Mesenchymal stem cell (in vitro differentiated cells and primary cell): ENCODE measurements at regions not wholly inside any gene's neighbourhood (a gene's known extent, or its start where the extent isn't known, plus 50 kb on each side); places are given as distances from the start of the nearest gene placed in this dataset.

Source experiments
- DNase-seq: peaks from one replicate; pipeline ENCODE4 v3.0.0-alpha.2; 2013
- H2AFZ ChIP-seq: one replicate; pipeline ENCODE4 v1.6.1; 2013; ENCODE audit warnings: low read depth, mild to moderate bottlenecking, control low read depth, inconsistent platforms, low read length, moderate library complexity
- H2AK5ac ChIP-seq: 2 replicates; pipeline ENCODE4 v1.6.1; 2013; ENCODE audit warnings: low read length, moderate library complexity, mild to moderate bottlenecking, inconsistent platforms; ENCODE audit not compliant: severe bottlenecking
- H2BK120ac ChIP-seq: one replicate; pipeline ENCODE4 v1.6.1; 2013; ENCODE audit warnings: low read depth, mild to moderate bottlenecking, inconsistent platforms, low read length, moderate library complexity
- H2BK12ac ChIP-seq, 2 experiments: one replicate each; pipeline ENCODE4 v1.6.1; 2013; ENCODE audit warnings: inconsistent platforms in 2 of 2, low read length in 2 of 2, mild to moderate bottlenecking in 2 of 2, moderate library complexity in 2 of 2, control low read depth in 1 of 2
- H2BK15ac ChIP-seq: one replicate; pipeline ENCODE4 v1.6.1; 2013; ENCODE audit warnings: mild to moderate bottlenecking, low read depth, inconsistent platforms; ENCODE audit not compliant: poor library complexity, severe bottlenecking
- H2BK5ac ChIP-seq: 2 replicates; pipeline ENCODE4 v1.6.1; 2013; ENCODE audit warnings: low read depth, mild to moderate bottlenecking, low read length, control low read depth, inconsistent platforms; ENCODE audit not compliant: poor library complexity, severe bottlenecking
- H3K14ac ChIP-seq, 2 experiments: one replicate each; pipeline ENCODE4 v1.6.1; 2013; ENCODE audit warnings: inconsistent platforms in 2 of 2, low read length in 2 of 2, control low read depth in 1 of 2, mild to moderate bottlenecking in 1 of 2, moderate library complexity in 1 of 2
- H3K18ac ChIP-seq, 2 experiments: one replicate each; pipeline ENCODE4 v1.6.1; 2013; ENCODE audit warnings: inconsistent platforms in 2 of 2, low read length in 2 of 2, control low read depth in 1 of 2, low read depth in 1 of 2, mild to moderate bottlenecking in 1 of 2
- H3K23ac ChIP-seq, 2 experiments: one replicate each; pipeline ENCODE4 v1.6.1; 2013; ENCODE audit warnings: inconsistent platforms in 2 of 2, low read length in 2 of 2, mild to moderate bottlenecking in 2 of 2, moderate library complexity in 2 of 2, control low read depth in 1 of 2
- H3K27ac ChIP-seq: 2 replicates; pipeline ENCODE4 v1.5.1; 2013; ENCODE audit warnings: mild to moderate bottlenecking, moderate library complexity, low read length, control low read depth, inconsistent platforms; ENCODE audit not compliant: poor library complexity, severe bottlenecking
- H3K27me3 ChIP-seq, 2 experiments: 2 replicates each; pipeline versions ENCODE4 v1.6.1 to v1.7.0; 2013; ENCODE audit warnings: low read length in 2 of 2, mild to moderate bottlenecking in 2 of 2, moderate library complexity in 2 of 2, control low read depth in 1 of 2, inconsistent platforms in 1 of 2; ENCODE audit not compliant: control insufficient read depth in 1 of 2, insufficient read depth in 1 of 2
- H3K36me3 ChIP-seq, 2 experiments: 2 replicates each; pipeline versions ENCODE4 v1.6.1 to v1.7.0; 2013; ENCODE audit warnings: low read length in 2 of 2, control low read depth in 1 of 2, inconsistent platforms in 1 of 2, low read depth in 1 of 2, mild to moderate bottlenecking in 1 of 2; ENCODE audit not compliant: insufficient read depth in 2 of 2, control insufficient read depth in 1 of 2
- H3K4ac ChIP-seq, 2 experiments: one replicate each; pipeline ENCODE4 v1.6.1; 2013; ENCODE audit warnings: inconsistent platforms in 2 of 2, low read length in 2 of 2, mild to moderate bottlenecking in 2 of 2, moderate library complexity in 2 of 2, control low read depth in 1 of 2, low read depth in 1 of 2
- H3K4me1 ChIP-seq: 2 replicates; pipeline ENCODE4 v1.6.1; 2013; ENCODE audit warnings: low read depth, low read length, control low read depth; ENCODE audit not compliant: control insufficient read depth, insufficient read depth
- H3K4me2 ChIP-seq: 2 replicates; pipeline ENCODE4 v1.6.1; 2013; ENCODE audit warnings: low read length, mild to moderate bottlenecking, inconsistent platforms; ENCODE audit not compliant: poor library complexity, severe bottlenecking
- H3K4me3 ChIP-seq, 2 experiments: 2 replicates each; pipeline versions ENCODE4 v1.5.1 to v1.7.0; 2013; ENCODE audit warnings: low read length in 2 of 2, mild to moderate bottlenecking in 2 of 2, control low read depth in 1 of 2, low read depth in 1 of 2; ENCODE audit not compliant: insufficient read depth in 1 of 2
- H3K79me1 ChIP-seq: replicated peaks from 2 replicates; pipeline ENCODE4 v1.6.1; 2013; ENCODE audit warnings: mild to moderate bottlenecking, control low read depth, low read length, inconsistent platforms; ENCODE audit not compliant: poor library complexity, severe bottlenecking
- H3K9ac ChIP-seq: 2 replicates; pipeline ENCODE4 v1.7.0; 2013; ENCODE audit warnings: mild to moderate bottlenecking, low read length, moderate library complexity
- H3K9me3 ChIP-seq: 2 replicates; pipeline ENCODE4 v1.7.0; 2013; ENCODE audit warnings: mild to moderate bottlenecking, low read length; ENCODE audit not compliant: control insufficient read depth
- H4K8ac ChIP-seq: one replicate; pipeline ENCODE4 v1.6.1; 2013; ENCODE audit warnings: inconsistent platforms, mild to moderate bottlenecking, low read length, moderate library complexity
- H4K91ac ChIP-seq: one replicate; pipeline ENCODE4 v1.6.1; 2013; ENCODE audit warnings: mild to moderate bottlenecking, low read length, inconsistent platforms
- WGBS: methylation state at CpG from one replicate; pipeline ENCODE4 v1.1.7; 2013; ENCODE audit warnings: mixed read lengths; 5-methylcytosine and 5-hydroxymethylcytosine counted together

DNA sequence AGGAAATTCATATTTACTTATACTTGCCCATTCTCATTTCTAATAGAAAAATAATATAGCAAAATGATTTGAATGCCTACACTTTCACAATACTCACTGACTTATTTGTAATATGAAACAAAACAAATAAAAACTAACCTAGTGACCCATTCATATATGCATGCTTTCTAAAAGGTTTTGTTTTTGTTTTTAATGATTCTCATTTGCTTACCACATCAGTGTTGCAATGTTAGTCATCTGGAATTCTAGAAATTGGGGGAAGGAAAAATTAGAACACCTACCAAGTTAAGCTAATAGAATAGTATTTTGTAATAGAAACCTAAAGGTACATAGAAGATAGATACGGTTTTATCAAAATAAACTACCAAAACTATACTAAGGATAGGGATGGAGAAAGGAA lies 214.1 kb upstream of the CNTN6 start:
- Histone ChIP-seq H3K4ac (no peak overlapping the region), H3K9ac (no peak overlapping the region), H3K27ac (no peak overlapping the region), H2BK5ac (no peak overlapping the region), H3K4me3 (no peak overlapping the region), H4K91ac (no peak overlapping the region), H2BK15ac (no peak overlapping the region), H3K23ac (no peak overlapping the region), H3K27me3 (no peaks in the 10 kb centered on the region), H2BK12ac (no peak overlapping the region), H2AK5ac (no peak overlapping the region), H3K36me3 (no peaks in the 10 kb centered on the region), H2AFZ (no peak overlapping the region), H3K4me2 (no peak overlapping the region), H4K8ac (no peak overlapping the region), H3K9me3 (peaks cover 2% of the 10 kb centered on the region), H3K4me1 (no peaks in the 10 kb centered on the region), H3K18ac (no peak overlapping the region), H3K79me1 (no peaks in the 10 kb centered on the region), H2BK120ac (no peak overlapping the region), H3K14ac (no peak overlapping the region)
- WGBS, result no CpG with 5 or more reads among the region's 1 CpG
- no peak for DNase-seq

DNA sequence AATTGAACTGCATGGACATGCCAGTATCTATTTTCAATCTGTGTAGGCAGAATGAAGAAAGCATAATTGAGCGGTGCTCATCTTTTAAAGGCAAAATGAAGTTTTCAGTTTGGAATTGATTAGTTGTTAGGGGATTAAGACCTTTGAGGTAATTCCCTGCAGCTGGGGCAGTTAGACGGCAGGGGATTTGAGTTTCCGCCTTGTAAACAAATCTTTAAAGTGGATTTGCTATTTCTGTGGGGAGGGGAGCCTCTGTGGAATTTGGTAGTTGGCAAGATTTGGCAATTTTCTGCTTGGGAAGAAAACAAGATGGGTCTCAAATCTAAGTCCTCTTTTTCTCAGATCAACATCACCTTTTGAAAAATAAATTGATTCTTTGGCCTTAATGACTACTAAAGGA lies 212.5 kb upstream of the CNTN6 start:
- no peak overlapping the region for H3K27ac ChIP-seq

DNA sequence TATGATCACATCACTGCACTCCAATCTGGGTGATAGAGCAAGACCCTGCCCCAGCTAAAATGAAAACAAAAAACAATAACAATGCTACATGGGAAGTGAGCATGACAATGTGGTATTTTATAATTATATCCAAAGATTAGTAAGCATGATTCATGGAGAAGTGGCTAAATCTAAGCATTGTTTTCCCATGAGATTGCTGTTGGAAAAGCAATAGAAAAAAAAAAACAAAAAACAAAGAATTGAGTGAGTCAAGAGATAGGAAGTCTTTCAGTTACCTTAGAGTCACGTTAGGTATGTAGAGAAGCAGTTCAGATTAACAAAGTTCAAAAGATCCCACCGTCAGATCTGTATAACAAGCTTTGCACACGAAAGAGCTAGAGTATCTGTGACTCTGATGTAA lies 210.3 kb upstream of the CNTN6 start:
- Histone ChIP-seq H2BK5ac (no peak overlapping the region), H4K91ac (no peak overlapping the region), H3K27ac (no peak overlapping the region), H2BK15ac (no peak overlapping the region), H3K4me2 (no peak overlapping the region), H3K4me3 (no peak overlapping the region), H2AK5ac (no peak overlapping the region), H2BK12ac (no peak overlapping the region), H2AFZ (no peak overlapping the region), H3K9me3 (peaks cover 2% of the 10 kb centered on the region), H4K8ac (no peak overlapping the region), H2BK120ac (no peak overlapping the region), H3K27me3 (no peaks in the 10 kb centered on the region), H3K9ac (no peak overlapping the region), H3K79me1 (no peaks in the 10 kb centered on the region), H3K23ac (no peak overlapping the region), H3K4ac (no peak overlapping the region), H3K36me3 (no peaks in the 10 kb centered on the region), H3K18ac (no peak overlapping the region), H3K14ac (no peak overlapping the region), H3K4me1 (no peaks in the 10 kb centered on the region)
- 72% methylated on average over 2 of the region's 3 CpGs for WGBS
- no peak for DNase-seq

More for the DNA sequence above, 212.5 kb upstream of the CNTN6 start:
- Histone ChIP-seq H2BK120ac (no peak overlapping the region), H3K18ac (no peak overlapping the region), H3K4me1 (no peaks in the 10 kb centered on the region), H3K9me3 (peaks cover 2% of the 10 kb centered on the region), H2AK5ac (no peak overlapping the region), H3K4me3 (no peak overlapping the region), H3K23ac (no peak overlapping the region), H3K27me3 (no peaks in the 10 kb centered on the region), H3K4me2 (no peak overlapping the region), H4K8ac (no peak overlapping the region), H2AFZ (no peak overlapping the region), H2BK12ac (no peak overlapping the region), H3K36me3 (no peaks in the 10 kb centered on the region), H2BK15ac (no peak overlapping the region), H3K14ac (no peak overlapping the region), H3K79me1 (no peaks in the 10 kb centered on the region), H3K9ac (no peak overlapping the region), H2BK5ac (no peak overlapping the region), H3K4ac (no peak overlapping the region), H4K91ac (no peak overlapping the region)
- 63% methylated on average over 3 of the region's 3 CpGs for WGBS
- DNase-seq, result no peak

DNA sequence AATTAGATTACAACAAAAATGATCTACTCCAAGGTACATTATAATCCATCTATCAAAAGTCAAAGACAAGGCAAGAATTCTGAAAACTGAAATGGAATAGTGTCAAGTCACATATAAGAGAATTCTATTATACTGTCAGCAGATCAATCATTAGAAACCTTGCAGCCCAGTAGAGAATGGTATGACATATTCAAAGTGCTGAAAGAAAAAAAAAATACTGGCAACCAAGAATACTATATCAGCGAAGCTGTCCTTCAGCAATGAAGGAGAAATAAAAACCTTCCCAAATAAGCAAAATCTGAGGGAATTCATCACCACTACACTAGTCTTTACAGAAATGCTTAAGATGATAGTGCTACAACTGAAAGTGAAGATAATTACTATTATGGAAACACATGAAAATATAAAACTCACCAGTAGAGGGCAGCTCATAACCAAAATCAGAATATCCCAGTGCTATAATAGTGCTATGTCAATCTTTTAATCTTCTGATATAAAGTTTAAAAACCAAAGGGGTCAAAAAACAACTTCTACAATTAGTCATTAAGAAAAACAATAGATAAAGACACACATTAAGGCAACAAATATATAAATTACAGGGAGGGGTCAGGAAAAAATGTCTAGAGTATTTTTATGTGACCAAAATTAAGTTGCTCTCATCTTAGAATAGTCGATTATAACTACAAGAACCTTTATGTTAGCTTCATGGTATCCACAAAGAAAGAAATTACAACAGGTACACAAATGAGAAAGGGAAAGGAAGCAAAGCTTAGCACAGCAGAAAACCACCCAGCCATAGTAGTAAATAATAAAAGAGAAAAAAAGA lies 190.7 kb upstream of the CNTN6 start:
- no CpG with 5 or more reads among the region's 2 CpGs for WGBS
- Histone ChIP-seq H3K36me3 (no peaks in the 10 kb centered on the region), H2BK5ac (no peak overlapping the region), H3K23ac (no peak overlapping the region), H3K4ac (no peak overlapping the region), H2BK12ac (no peak overlapping the region), H2AFZ (no peak overlapping the region), H3K9ac (no peak overlapping the region), H3K18ac (no peak overlapping the region), H3K4me1 (no peaks in the 10 kb centered on the region), H2BK15ac (no peak overlapping the region), H4K91ac (no peak overlapping the region), H2BK120ac (no peak overlapping the region), H3K4me3 (no peak overlapping the region), H3K79me1 (no peaks in the 10 kb centered on the region), H2AK5ac (no peak overlapping the region), H3K27me3 (no peaks in the 10 kb centered on the region), H3K4me2 (no peak overlapping the region), H4K8ac (no peak overlapping the region), H3K9me3 (no peaks in the 10 kb centered on the region), H3K27ac (no peak overlapping the region), H3K14ac (no peak overlapping the region)
- DNase-seq, result peak; percentile 8
